ENCODE measurements at regions not wholly inside any gene's neighbourhood (a gene's known extent, or its start where the extent isn't known, plus 50 kb on each side); places are given as distances from the start of the nearest gene placed in this dataset.
"Not testable (repeated sequence)": the region's sequence is repeated elsewhere in the genome, so short reads cannot be mapped to it uniquely, and the experiment has no call there.

DNA sequence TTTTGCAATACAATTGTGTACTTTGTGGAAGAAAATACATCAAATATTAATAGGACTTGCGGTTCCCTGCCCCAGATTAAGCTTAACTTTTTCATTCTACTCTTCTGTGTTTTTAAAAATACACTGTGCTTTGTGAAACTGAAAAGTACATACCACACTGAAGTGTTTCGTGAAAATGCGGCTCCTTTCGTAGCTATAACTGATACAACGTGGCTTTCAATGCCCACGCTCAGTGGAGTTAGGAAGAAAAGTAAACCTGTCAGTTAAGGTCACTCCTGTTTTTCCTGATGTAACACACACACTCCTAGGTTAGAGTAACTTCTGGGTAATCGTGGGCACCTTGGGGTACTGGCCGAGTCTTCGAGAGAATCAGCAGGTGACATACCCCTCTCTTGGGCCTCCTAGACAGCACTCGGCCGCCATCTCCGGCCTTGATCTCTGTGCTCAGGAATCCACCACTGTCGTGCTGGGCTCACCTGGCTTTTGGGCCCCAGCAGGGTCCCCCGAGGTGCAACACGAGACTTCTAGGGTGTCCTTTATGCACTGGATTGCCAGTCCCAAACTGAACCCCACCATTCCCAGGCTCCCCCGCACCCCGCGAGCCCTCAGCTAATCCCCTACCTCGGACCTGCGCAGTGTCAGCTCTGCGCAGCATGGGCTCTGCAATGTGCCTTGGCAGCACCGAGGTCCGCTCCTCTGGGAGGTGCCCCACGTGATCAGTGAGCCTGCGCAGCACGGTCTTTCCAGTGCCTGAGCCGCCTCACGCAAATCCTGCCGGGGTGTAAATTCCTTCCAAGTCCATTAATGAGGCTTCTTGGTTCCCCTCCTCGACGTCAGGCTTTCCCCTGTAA, 162.6 kb upstream of the INTU start:
- DNase-seq, result no peak

- DNase-seq, result not testable (repeated sequence)
Observed at GRCh38 chr4:127478271-127478670, 154.5 kb upstream of the INTU start.

DNA sequence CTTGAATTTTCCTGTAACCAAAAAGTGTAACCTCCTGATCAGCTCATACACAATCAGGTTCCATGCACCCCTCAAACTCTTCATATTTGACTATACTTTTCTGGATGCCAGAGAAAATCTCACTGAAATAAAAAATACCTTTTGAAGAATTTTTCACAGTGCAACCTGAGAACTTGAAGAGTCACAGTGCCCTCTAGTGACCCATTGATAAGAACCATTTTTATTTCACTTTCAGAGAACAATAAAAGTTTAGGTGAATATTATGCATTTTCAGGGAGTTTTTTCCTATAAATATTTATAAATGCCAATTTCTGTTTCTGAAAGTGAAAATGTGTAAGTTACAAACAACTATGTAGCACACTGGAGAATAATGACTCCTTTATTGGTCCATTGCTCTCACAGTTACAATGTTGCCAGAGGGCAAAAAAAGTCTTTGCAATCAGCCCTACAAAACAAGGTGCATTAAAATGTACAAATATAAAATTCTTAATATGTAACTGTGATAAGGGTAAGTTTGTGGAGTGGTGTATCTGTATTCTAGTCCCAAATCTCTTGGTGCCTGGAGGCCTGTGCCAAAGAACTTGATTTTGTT, 153.6 kb upstream of the INTU start:
- no peak for DNase-seq

GRCh38 chr4:127482049-127482448, 150.7 kb upstream of the INTU start:
- DNase-seq, result no peak

- DNase-seq, result no peak
Observed at GRCh38 chr4:127484117-127484516, 148.6 kb upstream of the INTU start.

- DNase-seq, result no peak
Observed at GRCh38 chr4:127486248-127486647, 146.5 kb upstream of the INTU start.

- DNase-seq, result no peak
Observed at GRCh38 chr4:127491571-127491970, 141.2 kb upstream of the INTU start.

- not testable (repeated sequence) for DNase-seq
Observed at GRCh38 chr4:127496875-127497274, 135.9 kb upstream of the INTU start.

GRCh38 chr4:127498366-127498765, 134.4 kb upstream of the INTU start:
- DNase-seq, result no peak

- DNase-seq, result no peak
Observed at GRCh38 chr4:127500242-127500641, 132.5 kb upstream of the INTU start.

DNA sequence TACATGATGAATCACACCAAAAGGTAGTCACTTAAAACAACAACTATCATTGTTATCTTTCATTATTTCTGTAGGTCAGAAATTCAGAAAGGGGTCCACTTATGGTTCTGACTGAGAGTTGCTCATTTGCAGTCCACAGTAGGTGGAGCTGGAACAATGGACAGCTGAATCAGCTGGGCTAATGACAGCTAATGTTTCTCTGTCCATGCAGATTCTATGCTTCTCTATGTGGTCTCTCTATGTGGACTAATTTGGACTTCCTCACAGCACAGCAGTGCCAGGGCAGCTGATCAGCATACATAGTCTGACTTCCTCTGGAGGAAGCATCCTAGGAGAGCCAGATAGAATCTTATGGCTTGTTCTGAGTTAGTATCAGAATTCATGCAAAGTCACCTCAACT, 131.7 kb upstream of the INTU start:
- no peak for DNase-seq

DNA sequence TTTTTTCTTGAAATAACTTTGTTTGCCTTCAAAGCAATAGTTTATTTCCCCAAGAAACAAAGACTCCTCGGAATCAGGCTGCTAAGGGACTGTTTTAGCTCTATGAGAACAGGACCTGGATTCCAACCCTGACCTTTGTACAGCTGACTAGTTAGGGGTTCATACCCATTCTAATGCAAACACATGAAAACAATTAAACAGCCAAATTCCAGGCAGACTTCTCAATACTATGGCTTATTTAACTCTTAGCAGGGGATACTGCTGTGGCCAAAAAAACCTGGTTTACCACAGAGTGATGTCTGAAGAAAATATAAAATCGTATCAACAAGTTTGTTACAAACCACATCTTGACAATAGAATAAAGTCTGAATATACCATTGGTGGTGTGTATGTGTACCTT, 129.6 kb upstream of the INTU start:
- no peak for DNase-seq

- DNase-seq, result no peak
Observed at GRCh38 chr4:127505203-127505602, 127.6 kb upstream of the INTU start.

- DNase-seq, result no peak
Observed at GRCh38 chr4:127506283-127506682, 126.5 kb upstream of the INTU start.

GRCh38 chr4:127509155-127509554, 123.6 kb upstream of the INTU start:
- no peak for DNase-seq

DNA sequence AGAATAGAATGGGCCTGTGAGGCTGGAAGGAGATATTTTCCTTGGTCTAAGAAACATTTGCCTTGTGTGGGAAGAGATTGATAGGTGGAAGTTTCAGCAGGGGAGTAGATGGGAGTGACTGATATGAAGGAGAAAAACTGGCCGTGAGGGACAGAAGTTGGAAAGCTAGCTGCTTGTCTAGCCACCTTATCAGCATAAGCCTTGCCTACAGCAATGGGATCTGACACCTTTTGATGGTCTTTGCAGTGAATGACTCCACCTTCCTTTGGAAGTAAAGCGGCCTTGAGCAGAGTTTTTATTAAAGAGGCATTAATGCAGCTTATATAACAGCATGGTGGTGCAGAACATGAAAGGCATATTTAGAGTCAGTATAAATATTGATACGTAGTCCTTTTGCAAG, 120.1 kb upstream of the INTU start:
- DNase-seq, result not testable (repeated sequence)

- DNase-seq, result not testable (repeated sequence)
Observed at GRCh38 chr4:127515259-127515658, 117.5 kb upstream of the INTU start.

DNA sequence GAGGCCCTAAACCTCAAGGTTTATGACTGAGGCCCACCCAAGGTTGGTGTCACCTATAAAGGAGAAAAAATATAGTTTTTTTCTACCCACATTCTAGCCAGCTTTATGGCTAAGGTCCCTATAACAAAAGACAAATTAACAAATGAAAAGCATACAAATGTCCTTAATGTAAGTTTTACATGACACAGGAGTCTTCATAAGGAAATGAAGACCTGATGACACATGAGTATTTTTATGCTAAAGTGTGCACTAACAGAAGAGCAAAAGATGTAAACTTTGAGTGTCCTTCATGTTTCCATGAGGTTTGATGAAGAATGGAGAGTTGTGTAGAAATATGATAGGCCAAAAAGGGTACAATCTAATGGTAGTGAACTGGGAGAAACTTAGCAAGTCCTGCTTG, 114.7 kb upstream of the INTU start:
- no peak for DNase-seq

DNA sequence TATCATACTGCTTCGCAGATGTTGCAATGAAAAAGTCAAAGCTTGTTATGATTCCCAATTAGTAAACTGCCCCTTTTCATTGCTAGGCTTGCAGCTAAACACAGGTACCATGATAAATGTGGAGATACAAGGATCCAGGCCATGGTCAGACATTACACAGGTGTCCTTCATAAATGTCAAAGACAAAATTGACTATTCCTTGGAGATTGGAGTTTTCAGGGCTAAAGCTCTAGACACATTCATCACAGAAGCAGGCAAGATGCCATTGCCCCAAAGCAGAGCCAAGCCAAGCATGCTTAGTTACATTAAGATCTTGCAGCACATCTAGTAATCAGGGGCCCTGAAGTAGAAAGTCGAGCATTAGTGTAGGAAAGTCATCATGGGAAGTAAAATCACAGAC, 111.3 kb upstream of the INTU start:
- DNase-seq, result no peak

DNA sequence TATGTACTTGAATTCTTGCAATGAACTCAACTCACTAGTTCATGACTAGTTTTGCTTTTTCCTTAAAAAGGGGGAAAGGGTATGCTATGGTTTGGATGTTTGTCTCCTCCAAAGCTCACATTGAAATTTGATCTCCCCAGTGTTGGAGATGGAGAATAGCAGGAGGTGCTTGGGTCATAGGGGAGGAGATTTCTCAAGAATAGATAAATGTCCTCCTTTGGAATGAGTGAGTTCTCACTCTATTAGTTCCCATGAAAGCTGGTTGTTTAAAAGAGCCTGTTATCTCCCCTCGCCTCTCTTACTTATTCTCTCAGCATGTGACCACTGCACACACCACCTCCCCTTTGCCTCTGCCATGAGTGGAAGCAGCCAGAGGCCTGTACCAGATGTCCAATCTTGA, 109.4 kb upstream of the INTU start:
- DNase-seq, result no peak

- no peak for DNase-seq
Observed at GRCh38 chr4:127525608-127526007, 107.1 kb upstream of the INTU start.

GRCh38 chr4:127528302-127528701, 104.5 kb upstream of the INTU start:
- DNase-seq, result no peak

DNA sequence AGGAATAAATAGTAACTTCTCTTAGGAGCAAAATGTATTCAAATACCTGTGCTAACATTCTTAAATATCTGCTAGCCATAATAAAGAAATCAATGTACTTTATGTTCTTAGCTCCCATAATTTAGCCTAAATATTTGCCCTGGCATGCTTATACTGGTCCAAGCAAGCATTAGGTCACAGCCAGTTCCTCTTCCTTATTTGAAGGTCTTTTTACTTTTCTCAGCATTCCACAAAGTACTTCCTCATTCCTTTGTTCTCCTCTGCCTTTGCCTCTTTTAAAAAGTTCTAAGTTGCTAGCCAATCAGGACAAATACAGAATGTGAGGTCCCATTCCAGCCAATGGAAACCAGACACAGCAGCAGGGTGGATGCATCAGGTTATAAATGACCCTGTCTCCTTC, 102.9 kb upstream of the INTU start:
- not testable (repeated sequence) for DNase-seq

- no peak for DNase-seq
Observed at GRCh38 chr4:127533028-127533700, 99.6 kb upstream of the INTU start.

Data from NCI-H146 (cell line).